ENCODE measurements at regions not wholly inside any gene's neighbourhood (a gene's known extent, or its start where the extent isn't known, plus 50 kb on each side); places are given as distances from the start of the nearest gene placed in this dataset.

DNA sequence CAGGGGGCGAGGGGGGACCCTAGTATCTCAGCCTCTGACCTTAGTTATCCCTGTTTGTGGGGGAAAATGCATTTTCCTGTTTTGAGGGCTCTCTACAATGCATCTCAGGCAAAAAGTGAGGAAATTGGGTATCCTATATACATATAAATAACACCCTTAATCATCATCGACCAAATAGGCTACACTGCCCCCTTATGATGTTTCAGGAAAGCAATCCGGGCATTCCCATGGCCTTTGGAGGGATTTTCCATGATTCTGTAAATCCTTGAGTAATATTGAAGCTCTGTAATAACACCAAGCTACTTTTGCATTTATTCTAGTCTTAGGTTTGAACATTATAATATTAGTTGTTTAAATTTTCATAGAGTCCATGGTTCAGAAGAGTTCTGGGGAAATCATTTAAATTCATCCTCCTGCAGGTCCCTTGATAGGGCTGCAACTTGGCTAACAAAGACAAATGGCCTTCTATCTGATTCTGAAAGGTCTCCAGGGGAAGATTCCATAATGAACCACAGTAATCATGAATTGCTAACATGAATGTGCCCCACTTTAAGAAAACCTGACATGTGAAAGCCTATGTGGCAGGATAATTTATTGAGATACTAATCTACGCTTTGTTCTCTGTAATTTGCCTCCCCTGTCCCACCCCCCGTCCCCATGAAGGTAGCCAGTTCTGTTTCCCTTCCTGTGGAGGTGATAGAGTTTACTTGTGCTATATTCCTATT is 91.5 kb upstream of the SCOC start:
- Mint-ChIP-seq H3K4me3 (no peak overlapping the region), H3K27ac (ENCODE audit: unreplicated experiment) (no peak overlapping the region), H3K36me3 (ENCODE audit: low read depth) (no peaks in the 10 kb centered on the region), H3K4me1 (peaks cover 3% of the 10 kb centered on the region), H3K9me3 (peaks cover 3% of the 10 kb centered on the region), H3K27me3 (ENCODE audit: low read depth) (no peaks in the 10 kb centered on the region)
- DNase-seq (ENCODE audit: low read depth, low spot score), result no peak
- no peak for TF ChIP-seq CTCF (conservative IDR thresholded peaks at IDR 0.05)

GRCh38 chr4:140277576-140277975 is 95.9 kb upstream of the SCOC start:
- no peaks in the 10 kb centered on the region for H3K27me3 Mint-ChIP-seq (ENCODE audit: low read depth)
- DNase-seq (ENCODE audit: low read depth, low spot score), result no peak
- TF ChIP-seq CTCF (conservative IDR thresholded peaks at IDR 0.05), result no peak

DNA sequence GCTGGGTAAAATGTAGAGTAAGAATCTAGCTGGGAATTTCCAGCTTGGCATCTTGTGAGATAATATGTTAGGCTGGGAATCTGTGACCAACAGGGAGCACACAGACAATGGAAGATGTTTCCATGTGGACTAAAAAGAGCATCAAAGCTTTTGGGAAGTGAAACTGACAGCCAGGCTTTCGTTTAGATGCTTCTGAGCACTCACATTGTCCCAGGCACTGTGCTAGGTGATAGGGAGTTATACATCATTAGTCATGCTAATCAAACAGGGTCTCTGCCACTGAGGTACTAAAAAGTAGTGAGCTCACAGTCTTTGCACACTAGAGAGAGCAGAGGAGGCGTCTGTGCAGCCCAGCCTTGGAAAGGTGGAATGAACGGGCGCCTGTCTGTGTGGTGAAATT is 101.9 kb upstream of the SCOC start:
- DNase-seq (ENCODE audit: low read depth, low spot score), result no peak
- Mint-ChIP-seq H3K27ac (ENCODE audit: unreplicated experiment) (no peak overlapping the region), H3K4me1 (peaks cover 18% of the 10 kb centered on the region), H3K9me3 (no peaks in the 10 kb centered on the region), H3K4me3 (no peak overlapping the region), H3K27me3 (ENCODE audit: low read depth) (no peaks in the 10 kb centered on the region), H3K36me3 (ENCODE audit: low read depth) (no peaks in the 10 kb centered on the region)
- TF ChIP-seq CTCF (conservative IDR thresholded peaks at IDR 0.05), result no peak

More at GRCh38 chr4:140277576-140277975, 95.9 kb upstream of the SCOC start:
- peaks cover 3% of the 10 kb centered on the region for H3K9me3 Mint-ChIP-seq
- H3K36me3 Mint-ChIP-seq (ENCODE audit: low read depth), result no peaks in the 10 kb centered on the region
- no peaks in the 10 kb centered on the region for H3K4me1 Mint-ChIP-seq
- no peak overlapping the region for H3K4me3 Mint-ChIP-seq
- no peak overlapping the region for H3K27ac Mint-ChIP-seq (ENCODE audit: unreplicated experiment)

DNA sequence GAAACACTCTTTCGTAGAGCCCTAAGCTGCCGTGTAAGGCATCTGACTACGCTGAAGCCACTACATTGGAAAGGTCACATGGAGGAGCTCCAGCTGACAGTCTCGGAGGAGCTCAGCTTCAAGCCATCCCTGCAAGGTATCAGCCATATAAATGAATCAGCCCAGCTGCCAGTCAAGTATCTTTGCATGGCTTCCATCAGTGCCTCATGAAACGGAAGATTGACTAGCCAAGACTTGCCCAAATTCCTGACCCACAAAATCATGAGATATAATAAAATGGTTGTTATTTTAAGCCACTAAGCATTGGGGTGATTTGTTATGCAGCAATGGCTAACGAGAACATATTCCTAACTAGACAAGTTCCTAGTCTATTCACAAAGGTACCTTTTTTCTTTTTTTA is 104.1 kb upstream of the SCOC start:
- H3K4me3 Mint-ChIP-seq, result no peak overlapping the region
- H3K27ac Mint-ChIP-seq (ENCODE audit: unreplicated experiment), result no peak overlapping the region
- no peaks in the 10 kb centered on the region for H3K9me3 Mint-ChIP-seq
- H3K4me1 Mint-ChIP-seq, result peaks cover 18% of the 10 kb centered on the region
- no peaks in the 10 kb centered on the region for H3K27me3 Mint-ChIP-seq (ENCODE audit: low read depth)
- no peaks in the 10 kb centered on the region for H3K36me3 Mint-ChIP-seq (ENCODE audit: low read depth)
- no peak for DNase-seq (ENCODE audit: low read depth, low spot score)
- no peak for TF ChIP-seq CTCF (conservative IDR thresholded peaks at IDR 0.05)

- no peak for TF ChIP-seq CTCF (conservative IDR thresholded peaks at IDR 0.05)
These were observed 105.1 kb upstream of the SCOC start for GRCh38 chr4:140268186-140268841.

More at GRCh38 chr4:140268186-140268841, 105.1 kb upstream of the SCOC start:
- Mint-ChIP-seq H3K9me3 (no peaks in the 10 kb centered on the region), H3K27ac (ENCODE audit: unreplicated experiment) (no peak overlapping the region), H3K4me1 (peaks cover 18% of the 10 kb centered on the region), H3K36me3 (ENCODE audit: low read depth) (no peaks in the 10 kb centered on the region), H3K4me3 (no peak overlapping the region), H3K27me3 (ENCODE audit: low read depth) (no peaks in the 10 kb centered on the region)
- DNase-seq (ENCODE audit: low read depth, low spot score), result no peak

Measured in neural crest cell (in vitro differentiated cells).